ENCODE measurements at regions not wholly inside any gene's neighbourhood (a gene's known extent, or its start where the extent isn't known, plus 50 kb on each side); places are given as distances from the start of the nearest gene placed in this dataset.

DNA sequence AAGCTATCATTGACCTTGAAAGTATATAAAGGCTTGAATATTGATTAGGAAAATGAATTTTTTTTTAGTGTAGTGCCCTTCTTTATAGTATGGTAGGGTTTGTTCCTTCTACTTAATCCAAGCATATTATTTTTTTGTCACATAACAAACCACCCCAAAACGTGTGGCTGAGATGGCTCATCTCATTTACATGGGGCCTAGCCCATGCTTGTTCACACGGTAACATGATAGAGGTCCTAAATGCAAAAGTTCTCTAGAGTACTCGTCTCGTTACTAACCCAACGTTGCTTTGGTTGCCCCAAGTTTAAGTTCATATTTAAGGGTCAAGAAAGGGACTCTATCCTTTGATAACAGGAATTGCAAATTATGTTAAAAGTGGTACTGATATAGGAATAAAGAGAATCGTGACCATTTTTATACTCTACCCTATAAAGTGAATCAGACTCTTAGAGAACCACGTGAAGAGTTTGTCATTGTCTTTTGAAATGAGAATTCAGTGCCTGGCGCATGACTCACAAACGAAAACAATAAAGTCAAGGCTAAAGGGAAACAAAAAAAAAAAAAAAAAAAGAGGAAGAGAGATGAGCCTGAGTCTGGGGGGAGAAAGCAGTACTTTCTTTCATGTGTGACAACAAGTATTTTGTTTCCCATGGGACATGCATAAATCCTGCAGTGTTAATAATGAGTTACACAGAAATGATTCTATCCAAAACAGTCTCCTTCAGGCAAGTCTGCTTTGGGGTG, 402.8 kb upstream of the NWD2 start:
- DNase-seq: no peak

DNA sequence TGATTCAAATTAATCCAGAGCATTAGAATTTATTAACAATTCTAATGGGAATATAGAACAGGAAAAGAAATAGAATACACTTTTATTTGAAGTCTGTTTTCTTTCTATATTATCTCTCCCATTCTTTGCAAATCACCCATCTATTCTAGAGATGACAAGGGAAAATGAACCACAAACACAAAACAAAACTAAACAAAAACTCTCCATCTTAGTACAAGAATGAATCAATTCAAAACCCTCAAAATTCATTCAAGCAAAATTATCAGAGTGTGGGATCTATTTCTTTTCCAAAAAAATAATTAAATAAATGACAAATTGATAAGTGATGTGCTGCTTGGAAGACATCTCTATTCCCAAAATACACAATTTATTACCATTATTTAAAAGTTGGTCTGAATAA, 400.1 kb upstream of the NWD2 start:
- DNase-seq: no peak

GRCh38 chr4:36852856-36853255, 391.7 kb upstream of the NWD2 start:
- no peak for DNase-seq

DNA sequence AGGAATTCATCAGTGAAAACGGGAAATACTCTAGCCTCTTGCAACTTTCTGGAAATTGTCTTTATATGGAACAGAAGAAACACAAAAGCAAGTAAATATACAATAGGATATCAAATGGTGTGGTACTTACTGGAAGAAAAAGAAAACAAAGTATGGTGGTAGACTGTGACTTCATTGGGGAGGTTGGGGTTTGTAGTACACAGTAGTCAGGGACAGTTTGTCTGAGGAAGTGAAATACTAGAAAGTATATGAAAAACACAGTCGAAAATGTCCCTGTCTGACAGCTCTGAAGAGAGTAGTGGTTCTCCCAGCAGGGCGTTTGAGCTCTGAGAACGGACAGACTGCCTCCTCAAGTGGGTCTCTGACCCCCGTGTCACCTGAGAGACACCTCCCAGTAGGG, 390.0 kb upstream of the NWD2 start:
- DNase-seq: no peak

DNA sequence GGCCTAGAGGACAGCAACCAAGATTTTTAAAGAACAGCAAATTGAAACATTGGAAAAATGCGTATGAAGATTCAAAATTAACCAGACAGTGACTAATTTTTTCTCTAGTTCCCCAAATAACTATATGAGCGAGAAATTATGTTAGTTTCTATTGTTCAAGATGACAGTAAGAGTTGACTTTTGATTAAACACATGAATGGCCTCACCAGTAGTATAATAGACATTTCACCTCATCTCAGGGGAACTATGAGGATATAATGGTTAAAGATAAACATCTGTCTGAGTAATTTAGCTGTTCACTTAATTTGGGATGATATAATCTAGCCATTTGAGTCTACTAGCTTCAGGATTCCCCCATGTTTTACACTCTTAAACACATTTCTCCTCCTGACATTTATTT, 380.9 kb upstream of the NWD2 start:
- no peak for DNase-seq

DNA sequence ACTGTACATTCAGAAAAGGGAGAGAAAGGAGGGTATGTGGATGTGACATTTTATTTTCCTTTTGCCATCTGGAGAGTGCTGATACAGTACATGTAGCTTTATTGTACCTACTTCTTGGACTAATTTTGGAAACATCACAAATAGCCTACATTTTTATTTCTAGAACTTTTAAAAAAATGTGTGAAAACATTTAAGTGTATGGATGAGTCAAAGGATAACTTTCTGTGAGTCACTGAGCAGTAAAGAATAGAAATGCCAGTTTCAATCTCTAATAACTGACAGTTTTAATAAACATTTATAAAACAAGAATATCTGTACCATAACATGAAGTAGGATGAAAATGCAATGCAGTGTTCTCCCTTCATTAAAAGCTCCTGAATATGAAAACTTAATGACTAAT, 374.4 kb upstream of the NWD2 start:
- no peak for DNase-seq

DNA sequence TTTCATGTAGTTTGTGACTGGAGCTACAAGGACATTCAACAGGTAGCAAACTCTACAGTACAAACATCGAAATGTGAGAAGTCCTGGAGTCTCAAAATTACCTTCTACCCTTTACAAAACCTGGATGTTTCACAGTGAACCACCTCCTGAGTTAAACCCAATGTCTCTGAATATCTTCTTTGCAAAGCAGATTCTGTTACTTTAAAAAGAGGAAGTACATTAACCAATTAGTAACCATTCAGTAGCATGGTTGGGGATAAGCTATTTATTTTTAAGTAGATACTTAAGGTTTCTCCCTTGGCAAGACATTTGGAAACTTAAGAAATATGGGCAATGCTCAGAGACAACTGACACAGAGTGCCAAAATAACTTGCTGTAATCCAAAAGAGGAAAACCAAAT, 371.9 kb upstream of the NWD2 start:
- DNase-seq: no peak

DNA sequence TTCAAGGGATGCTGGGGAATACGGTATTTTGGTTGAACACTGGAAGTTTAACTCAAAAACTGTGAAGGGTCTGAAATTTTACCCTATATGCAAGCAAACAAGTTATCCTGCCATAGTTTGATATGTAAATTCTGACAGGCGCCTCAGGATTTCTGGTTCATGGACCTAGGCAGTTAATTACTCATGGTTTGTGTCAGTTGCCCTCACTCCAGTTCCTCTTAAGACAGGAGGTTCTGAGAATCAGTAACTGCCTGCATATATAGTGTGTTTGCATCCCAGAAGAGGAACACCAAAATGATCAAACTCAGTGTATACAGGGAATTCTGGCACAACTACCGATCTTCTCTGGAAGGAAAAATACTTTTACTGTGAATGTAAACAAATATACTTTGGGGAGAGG, 360.4 kb upstream of the NWD2 start:
- DNase-seq: no peak

DNA sequence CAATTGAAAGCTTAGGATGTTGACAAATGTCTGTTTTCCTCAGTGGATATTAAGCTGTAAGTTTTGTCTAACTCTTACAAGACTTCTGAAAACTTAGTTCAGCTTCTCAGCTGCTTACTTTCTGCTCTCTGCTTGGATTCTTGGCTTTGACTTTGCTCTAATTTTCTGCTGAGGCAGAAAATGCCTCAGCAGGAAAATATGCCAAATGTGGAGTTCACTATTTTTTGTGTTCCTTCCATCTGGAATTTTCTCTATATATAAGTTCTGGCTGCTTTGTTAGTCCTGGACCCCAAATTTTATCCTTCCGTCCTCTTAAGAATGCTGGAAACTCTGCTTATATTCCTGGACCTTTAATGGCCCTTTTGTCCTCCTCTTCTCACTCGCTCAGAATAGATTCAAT, 352.6 kb upstream of the NWD2 start:
- no peak for DNase-seq

DNA sequence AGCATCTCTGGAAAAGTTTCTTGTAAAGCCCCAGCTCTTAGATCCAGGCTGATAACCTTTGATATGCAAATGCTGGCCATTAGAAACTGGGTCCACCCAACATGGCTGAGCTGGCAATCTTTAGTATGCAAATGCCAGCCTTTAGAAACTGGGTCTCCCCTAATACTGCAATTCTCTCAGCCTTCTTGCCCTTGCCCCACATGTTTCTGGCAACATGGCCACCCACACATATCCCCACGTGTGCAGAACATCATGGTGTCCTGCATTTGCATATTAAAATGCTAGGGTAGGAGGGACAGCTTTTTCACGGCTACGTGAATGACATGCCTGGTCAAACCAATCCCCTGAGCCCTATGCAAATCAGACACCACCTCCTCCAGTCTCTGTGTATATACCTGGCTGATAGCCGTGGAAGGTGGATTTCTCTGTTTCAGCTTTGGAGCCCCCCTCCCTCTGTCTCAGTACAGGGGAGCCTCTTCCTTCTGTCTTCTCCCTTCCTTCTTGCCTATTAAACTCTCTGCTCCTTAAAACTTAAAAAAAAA, 344.0 kb upstream of the NWD2 start:
- no peak for DNase-seq

DNA sequence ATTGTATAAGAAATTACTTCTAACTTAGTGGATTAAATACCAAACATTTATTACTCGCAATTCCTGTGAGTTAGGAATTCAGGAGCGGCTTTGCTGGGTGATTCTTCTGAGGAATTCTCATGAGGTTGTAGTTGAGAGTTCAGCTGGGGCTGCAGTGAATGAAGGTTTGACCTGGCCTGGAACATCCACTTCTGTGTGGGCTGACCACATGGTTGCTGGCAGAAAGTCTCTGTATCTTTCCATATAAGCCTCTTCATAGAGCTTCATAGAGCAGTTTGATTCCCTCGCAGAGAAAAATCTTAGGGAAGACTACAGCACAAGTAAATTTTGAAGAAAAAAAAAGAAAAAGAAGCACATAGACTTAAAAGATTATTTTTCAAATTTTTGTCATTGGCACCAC, 339.7 kb upstream of the NWD2 start:
- DNase-seq: no peak

DNA sequence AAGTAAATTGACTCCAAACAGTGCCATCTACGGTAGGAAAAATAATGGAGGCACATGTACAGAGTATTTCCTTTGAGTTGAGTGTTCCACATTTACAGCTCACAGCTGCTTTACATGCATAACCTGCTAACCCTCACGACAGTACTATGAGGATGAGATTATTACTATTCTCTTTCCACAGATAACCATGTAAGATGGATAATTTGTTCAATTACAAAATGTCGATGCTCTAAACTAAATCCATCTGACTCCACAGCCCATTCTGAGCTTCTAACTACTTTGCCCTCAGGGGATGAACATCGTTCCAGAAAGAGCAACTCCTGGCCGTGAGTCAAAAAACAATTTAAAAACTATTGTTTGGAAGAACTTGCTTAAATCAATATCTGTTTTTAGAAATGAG, 330.4 kb upstream of the NWD2 start:
- DNase-seq: no peak

GRCh38 chr4:36915717-36916116, 328.8 kb upstream of the NWD2 start:
- no peak for DNase-seq

GRCh38 chr4:36917413-36917812, 327.1 kb upstream of the NWD2 start:
- DNase-seq: no peak

GRCh38 chr4:36919721-36920120, 324.8 kb upstream of the NWD2 start:
- DNase-seq: no peak

DNA sequence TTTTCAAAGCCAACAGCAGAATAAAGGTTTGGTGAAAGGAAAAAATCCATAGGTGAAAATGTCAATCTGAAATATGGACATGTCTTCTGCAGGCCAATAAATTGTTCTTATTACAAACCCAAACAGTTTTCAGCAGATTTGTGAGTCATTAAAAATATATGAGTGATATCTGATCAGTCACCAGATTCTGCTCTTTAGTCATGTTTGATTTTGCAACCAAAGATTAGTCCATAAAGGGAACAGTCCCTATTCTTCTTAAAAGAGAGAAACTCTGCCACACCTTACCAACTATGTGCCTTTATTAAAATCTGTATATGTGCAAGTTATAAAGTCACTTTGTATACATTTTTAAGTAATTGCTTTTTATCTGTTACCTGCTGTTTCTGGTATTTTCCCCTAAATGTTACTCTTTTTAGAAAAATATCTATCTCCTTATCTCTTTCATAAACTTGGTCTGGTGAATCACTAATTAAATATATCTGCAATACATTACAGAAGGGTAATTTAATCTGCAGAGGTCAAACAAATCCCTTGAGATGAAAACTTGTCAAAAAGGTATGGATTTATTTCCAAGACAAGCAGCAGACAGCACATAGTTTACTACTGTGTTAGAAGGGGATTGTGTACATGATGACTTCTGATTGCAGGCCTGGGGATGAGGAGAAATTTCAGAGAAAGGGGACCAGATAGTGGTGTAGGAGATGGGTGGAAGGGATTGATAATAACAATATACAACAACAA, 322.9 kb upstream of the NWD2 start:
- DNase-seq: no peak

- no peak for DNase-seq
Observed at GRCh38 chr4:36930562-36931111, 313.9 kb upstream of the NWD2 start.

- no peak for DNase-seq
Observed at GRCh38 chr4:36944232-36944631, 300.3 kb upstream of the NWD2 start.

DNA sequence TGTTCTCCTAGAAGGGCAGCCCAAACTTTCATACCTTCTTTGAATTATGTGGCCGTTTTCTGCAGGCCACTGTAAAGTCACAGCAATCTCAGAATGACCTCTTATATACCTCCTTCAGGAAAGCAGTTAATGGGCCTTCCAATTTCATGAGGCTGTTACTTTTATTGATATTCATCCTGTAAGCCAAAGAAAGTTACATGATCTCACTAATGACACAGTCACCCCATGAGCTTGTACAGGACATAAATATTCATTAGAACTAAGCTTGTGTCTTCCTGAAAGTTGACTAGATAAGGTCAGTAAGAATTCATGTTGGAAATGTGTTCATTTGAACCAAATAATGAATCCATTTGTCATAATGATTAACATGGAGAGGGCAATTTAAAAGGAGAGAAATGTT, 283.1 kb upstream of the NWD2 start:
- DNase-seq: no peak

GRCh38 chr4:36966756-36967460, 277.6 kb upstream of the NWD2 start:
- DNase-seq: no peak

DNA sequence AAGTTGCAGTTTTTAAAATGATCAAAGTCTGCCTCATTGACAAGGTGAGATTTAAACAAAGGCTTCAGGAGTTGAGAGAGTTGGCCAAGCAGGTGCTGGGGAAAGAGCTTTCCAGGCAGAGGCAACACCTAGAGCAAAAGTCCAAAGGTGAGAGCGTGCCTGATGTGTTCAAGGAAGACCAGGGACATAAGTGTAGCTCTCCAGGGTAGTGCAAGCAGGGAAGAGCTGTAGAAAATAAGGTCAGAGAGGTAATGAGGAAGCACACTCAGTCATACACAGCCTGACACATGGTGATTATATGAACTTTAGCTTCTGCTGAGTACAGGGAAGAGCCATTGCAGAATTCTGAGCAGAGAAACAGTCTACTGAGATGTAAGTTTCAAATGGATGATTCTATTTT, 265.0 kb upstream of the NWD2 start:
- no peak for DNase-seq

GRCh38 chr4:36990128-36990872, 254.2 kb upstream of the NWD2 start:
- no peak for DNase-seq

- DNase-seq: no peak
Observed at GRCh38 chr4:36997727-36998126, 246.8 kb upstream of the NWD2 start.
